Bronchial epithelial cell (primary cell): ENCODE measurements at regions not wholly inside any gene's neighbourhood (a gene's known extent, or its start where the extent isn't known, plus 50 kb on each side); places are given as distances from the start of the nearest gene placed in this dataset.

ENCODE experiments used
- DNase-seq: peaks from one replicate; pipeline ENCODE4 v3.0.0-alpha.2; 2010; ENCODE audit warnings: low read depth
- FAIRE-seq: peaks from 2 replicates; lab custom pipeline; 2011; peaks lifted over from hg19 to GRCh38; lab: Jason Lieb, UNC
- H3K27me3 ChIP-seq: 2 replicates; pipeline ENCODE4 v1.5.1; 2011; ENCODE audit warnings: low read length; ENCODE audit not compliant: control insufficient read depth, insufficient read depth
- H3K36me3 ChIP-seq: 2 replicates; pipeline ENCODE4 v1.5.1; 2011; ENCODE audit warnings: low read length; ENCODE audit not compliant: control insufficient read depth, insufficient read depth
- H3K4me3 ChIP-seq: 2 replicates; pipeline ENCODE4 v1.5.1; 2011; ENCODE audit warnings: mild to moderate bottlenecking, low read depth, low read length, control low read depth
- TF ChIP-seq, protein P1 (sequence below): IDR thresholded peaks from 2 replicates; pipeline ENCODE4 v1.5.1; 2011; ENCODE audit warnings: mild to moderate bottlenecking, moderate library complexity, low read length, control low read depth, inconsistent platforms; ENCODE audit not compliant: insufficient read depth, severe bottlenecking

DNA sequence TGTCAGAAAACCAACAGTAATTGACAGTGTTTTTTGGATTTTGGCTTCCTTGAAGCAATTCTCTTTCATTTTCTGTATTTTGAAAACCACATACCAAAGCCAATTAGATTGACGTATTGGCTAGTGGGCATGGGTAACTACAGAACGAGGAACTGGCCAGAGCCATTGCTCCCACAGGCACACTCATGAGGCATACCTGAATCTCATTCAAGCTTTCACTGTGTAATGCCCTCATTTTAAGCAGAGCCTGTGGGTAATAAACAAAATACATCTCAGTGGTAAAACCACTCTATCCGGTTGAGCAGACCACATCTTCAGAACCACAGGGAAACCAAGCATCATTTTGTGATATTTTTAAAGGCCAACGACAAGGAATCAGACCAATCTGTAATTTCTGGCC lies 394.1 kb downstream of the ZNF608 start:
- no peak overlapping the region for H3K4me3 ChIP-seq
- DNase-seq (no peak), FAIRE-seq (no peak)
- no peaks in the 10 kb centered on the region for H3K36me3 ChIP-seq
- TF ChIP-seq, protein P1, sequence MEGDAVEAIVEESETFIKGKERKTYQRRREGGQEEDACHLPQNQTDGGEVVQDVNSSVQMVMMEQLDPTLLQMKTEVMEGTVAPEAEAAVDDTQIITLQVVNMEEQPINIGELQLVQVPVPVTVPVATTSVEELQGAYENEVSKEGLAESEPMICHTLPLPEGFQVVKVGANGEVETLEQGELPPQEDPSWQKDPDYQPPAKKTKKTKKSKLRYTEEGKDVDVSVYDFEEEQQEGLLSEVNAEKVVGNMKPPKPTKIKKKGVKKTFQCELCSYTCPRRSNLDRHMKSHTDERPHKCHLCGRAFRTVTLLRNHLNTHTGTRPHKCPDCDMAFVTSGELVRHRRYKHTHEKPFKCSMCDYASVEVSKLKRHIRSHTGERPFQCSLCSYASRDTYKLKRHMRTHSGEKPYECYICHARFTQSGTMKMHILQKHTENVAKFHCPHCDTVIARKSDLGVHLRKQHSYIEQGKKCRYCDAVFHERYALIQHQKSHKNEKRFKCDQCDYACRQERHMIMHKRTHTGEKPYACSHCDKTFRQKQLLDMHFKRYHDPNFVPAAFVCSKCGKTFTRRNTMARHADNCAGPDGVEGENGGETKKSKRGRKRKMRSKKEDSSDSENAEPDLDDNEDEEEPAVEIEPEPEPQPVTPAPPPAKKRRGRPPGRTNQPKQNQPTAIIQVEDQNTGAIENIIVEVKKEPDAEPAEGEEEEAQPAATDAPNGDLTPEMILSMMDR, result no peak
- no peaks in the 10 kb centered on the region for H3K27me3 ChIP-seq

DNA sequence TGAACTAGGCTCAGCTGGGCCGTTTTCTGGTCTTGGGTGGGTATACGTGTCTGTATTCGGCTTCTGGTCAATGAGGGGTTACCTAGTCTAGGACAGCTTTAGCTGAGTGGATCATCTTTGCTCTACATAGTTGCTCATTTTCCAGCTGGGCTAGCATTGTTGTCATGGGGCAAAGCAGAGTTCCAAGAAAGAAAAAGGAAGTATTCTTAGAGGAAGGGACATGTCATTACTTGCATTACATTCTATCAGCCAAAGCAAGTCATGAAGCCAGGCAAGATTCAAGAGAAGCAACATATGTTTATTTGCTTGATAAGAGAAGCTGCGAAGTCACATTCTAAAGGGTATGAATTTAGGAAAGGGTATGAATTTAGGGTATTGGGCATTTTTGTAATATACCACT lies 396.5 kb downstream of the ZNF608 start:
- FAIRE-seq (no peak), DNase-seq (peak; percentile 80)
- H3K4me3 ChIP-seq, result no peak overlapping the region
- no peaks in the 10 kb centered on the region for H3K36me3 ChIP-seq
- H3K27me3 ChIP-seq, result no peaks in the 10 kb centered on the region
- TF ChIP-seq, protein P1, result no peak

DNA sequence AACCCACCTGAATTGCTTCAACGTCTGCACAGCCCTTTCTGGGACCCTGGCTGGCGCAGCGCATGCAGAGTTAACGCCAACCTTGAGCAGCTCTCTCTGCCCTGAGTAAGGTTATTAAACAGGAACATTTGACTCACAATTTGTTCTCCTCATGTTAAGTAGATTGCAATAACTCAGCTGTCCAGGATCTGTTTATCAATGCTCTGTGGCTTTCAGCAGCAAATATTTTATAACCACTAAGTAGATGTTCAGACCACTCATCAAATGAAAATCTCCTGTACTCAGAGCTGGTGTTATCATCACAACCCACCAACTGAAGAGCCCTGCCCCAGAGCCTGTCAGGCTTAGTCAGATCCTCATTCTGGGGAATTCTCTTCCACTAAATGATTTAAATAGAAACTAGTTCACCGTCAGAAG lies 403.0 kb downstream of the ZNF608 start:
- Histone ChIP-seq H3K27me3 (peaks cover 2% of the 10 kb centered on the region), H3K4me3 (no peak overlapping the region), H3K36me3 (no peaks in the 10 kb centered on the region)
- TF ChIP-seq, protein P1, result no peak
- DNase-seq (peak; percentile 35), FAIRE-seq (no peak)

DNA sequence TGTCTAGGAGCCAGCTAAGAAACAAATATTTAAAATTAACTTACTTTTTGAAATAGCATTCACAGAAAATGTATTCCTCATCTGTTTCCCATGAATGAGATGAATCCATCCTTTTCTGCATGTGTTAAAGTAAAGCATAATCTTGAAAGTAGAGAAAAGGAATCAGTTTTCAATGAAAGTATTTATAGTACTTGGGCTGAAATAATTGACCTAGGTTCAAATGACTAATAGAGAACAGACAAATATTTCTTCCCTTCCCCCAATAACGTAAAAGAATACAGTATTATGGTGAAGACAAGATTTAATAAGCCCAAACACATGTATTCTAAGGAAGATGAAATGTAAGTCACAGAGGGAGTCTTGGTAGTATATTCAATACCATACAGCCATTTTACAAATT lies 403.5 kb downstream of the ZNF608 start:
- H3K27me3 ChIP-seq, result peaks cover 2% of the 10 kb centered on the region
- no peaks in the 10 kb centered on the region for H3K36me3 ChIP-seq
- FAIRE-seq, result no peak
- no peak for DNase-seq
- TF ChIP-seq, protein P1, result no peak
- H3K4me3 ChIP-seq, result no peak overlapping the region

DNA sequence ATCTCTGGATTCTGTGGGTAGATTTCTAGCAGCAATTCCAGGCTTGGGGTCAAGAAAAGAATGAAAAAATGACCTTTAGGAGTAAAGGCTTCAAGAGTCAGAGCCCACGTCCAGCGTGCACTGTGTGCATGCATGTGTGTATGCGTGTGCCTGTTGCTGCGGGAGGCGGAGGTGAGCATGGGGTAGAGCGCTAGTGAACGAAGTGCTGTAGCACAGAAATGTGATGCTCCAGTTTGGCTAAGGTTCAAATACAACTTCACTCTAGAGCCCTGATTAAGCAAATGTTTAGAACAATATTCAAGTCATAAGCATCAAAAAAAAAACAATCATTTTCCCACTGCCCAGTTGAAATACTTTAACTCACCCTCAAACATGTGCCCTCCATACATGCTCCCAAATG lies 403.9 kb downstream of the ZNF608 start:
- TF ChIP-seq, protein P1, result no peak
- no peaks in the 10 kb centered on the region for H3K36me3 ChIP-seq
- H3K27me3 ChIP-seq, result peaks cover 2% of the 10 kb centered on the region
- H3K4me3 ChIP-seq, result no peak overlapping the region
- no peak for FAIRE-seq
- DNase-seq, result no peak

DNA sequence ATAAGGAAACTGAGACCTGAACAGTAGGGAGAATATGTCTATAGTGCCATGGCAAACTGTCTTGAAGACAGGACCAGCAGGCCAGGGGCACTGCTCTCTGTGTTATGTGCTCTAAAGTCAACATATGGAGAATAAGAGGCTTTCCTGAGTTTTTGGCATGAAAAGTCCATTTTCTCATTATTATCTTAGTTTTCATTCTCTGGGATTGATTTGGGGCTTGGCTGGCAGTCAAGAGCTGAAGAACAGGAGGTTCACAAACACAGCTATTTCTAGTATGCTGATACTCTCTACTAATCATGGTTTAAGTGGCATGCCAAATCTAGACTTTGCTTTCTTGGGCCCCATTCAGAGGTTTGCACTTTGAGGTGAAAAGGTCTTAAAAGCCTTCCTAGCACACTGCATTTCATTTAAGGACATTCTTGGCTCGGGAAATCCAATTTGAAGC lies 404.4 kb downstream of the ZNF608 start:
- DNase-seq (no peak), FAIRE-seq (no peak)
- Histone ChIP-seq H3K4me3 (no peak overlapping the region), H3K36me3 (no peaks in the 10 kb centered on the region), H3K27me3 (peaks cover 2% of the 10 kb centered on the region)
- TF ChIP-seq, protein P1, result no peak
